Choroid plexus epithelial cell (primary cell): ENCODE measurements at regions not wholly inside any gene's neighbourhood (a gene's known extent, or its start where the extent isn't known, plus 50 kb on each side); places are given as distances from the start of the nearest gene placed in this dataset.

Source experiments
- DNase-seq: peaks from one replicate; pipeline ENCODE4 v3.0.0-alpha.2; 2010; ENCODE audit warnings: low read depth
- H3K4me3 ChIP-seq: 2 replicates; pipeline ENCODE4 v1.5.1; 2011; ENCODE audit warnings: low read depth, mild to moderate bottlenecking, control low read depth, low read length, moderate library complexity
- TF ChIP-seq, protein P1 (sequence below): conservative IDR thresholded peaks from 2 replicates; pipeline ENCODE4 v1.5.1; 2011; ENCODE audit warnings: low read depth, mild to moderate bottlenecking, control low read depth, inconsistent platforms, low read length, moderate library complexity

DNA sequence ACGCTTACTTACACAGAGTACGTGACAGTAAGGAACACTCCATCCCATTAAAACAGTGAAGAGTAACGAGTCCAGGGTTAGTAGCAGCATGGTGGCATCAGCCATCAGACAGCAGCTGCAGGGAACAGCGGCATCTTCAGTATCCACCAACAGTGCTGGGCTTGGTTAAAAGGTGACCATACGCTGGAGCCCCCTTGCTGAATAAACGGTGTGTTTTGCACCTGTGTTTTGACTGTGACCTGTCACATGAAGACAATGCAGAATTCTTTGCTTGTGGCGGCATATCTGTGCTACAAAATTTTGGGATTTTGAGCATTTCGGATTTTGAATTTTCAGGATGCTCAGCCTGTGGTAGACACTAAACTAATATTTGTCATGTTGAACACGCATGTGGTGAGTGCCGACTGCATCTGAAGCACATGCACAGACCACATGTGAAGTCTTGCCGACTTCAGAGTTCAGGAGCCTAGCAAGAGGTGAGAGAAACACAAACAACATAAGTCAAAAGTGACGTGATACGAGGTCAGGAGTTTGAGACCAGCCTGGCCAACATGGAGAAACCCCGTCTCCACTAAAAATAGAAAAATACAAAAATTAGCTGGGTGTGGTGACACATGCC lies 69.3 kb upstream of the FRMD1 start:
- TF ChIP-seq, protein P1, sequence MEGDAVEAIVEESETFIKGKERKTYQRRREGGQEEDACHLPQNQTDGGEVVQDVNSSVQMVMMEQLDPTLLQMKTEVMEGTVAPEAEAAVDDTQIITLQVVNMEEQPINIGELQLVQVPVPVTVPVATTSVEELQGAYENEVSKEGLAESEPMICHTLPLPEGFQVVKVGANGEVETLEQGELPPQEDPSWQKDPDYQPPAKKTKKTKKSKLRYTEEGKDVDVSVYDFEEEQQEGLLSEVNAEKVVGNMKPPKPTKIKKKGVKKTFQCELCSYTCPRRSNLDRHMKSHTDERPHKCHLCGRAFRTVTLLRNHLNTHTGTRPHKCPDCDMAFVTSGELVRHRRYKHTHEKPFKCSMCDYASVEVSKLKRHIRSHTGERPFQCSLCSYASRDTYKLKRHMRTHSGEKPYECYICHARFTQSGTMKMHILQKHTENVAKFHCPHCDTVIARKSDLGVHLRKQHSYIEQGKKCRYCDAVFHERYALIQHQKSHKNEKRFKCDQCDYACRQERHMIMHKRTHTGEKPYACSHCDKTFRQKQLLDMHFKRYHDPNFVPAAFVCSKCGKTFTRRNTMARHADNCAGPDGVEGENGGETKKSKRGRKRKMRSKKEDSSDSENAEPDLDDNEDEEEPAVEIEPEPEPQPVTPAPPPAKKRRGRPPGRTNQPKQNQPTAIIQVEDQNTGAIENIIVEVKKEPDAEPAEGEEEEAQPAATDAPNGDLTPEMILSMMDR, result no peak
- no peak for DNase-seq
- no peak overlapping the region for H3K4me3 ChIP-seq

GRCh38 chr6:168147205-168147738 lies 68.3 kb upstream of the FRMD1 start:
- no peak for DNase-seq
- no peak overlapping the region for H3K4me3 ChIP-seq
- TF ChIP-seq, protein P1, result no peak

DNA sequence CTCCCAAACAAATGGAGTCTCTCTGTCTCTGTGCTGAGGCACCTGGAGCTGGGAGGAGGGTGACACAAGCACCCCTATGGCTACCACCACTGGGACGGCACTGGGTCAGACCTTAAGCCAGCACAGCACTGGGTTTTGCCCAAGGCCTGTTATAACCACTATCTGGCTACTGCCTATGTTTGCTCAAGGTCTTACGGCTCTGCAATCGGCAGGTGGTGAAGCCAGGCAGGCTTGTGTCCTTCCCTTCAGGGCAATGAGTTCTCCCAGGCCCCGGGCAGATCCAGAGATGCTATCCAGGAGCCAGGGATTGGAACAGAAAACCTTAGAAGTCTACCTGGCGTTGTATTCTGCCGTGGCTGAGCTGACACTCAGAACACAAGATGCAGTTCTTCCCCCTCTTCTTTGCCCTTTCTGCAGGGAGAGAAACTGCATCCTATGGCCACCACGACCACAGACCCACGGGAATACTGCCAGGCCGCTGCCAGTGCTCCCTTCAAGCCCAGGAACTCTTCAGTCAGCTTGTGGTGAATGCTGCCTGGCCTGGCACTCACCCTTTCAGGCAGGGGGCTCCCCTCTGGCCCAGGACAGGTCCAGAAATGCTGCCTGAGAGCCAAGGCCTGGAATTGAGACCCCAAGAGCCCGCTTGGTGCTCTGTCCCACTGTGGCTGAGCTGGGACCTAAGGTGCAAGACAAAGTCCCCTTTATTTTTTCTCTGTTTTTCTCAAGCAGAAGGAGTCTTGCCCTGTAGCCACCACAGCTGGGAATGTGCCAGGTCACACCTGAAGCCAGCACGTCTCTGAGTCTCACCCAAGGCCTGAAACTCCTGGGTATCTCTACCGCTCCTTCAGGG lies 67.0 kb upstream of the FRMD1 start:
- no peak for DNase-seq
- no peak overlapping the region for H3K4me3 ChIP-seq
- TF ChIP-seq, protein P1, result no peak

GRCh38 chr6:168139121-168139520 lies 60.1 kb upstream of the FRMD1 start:
- no peak for DNase-seq
- TF ChIP-seq, protein P1, result no peak
- no peak overlapping the region for H3K4me3 ChIP-seq

DNA sequence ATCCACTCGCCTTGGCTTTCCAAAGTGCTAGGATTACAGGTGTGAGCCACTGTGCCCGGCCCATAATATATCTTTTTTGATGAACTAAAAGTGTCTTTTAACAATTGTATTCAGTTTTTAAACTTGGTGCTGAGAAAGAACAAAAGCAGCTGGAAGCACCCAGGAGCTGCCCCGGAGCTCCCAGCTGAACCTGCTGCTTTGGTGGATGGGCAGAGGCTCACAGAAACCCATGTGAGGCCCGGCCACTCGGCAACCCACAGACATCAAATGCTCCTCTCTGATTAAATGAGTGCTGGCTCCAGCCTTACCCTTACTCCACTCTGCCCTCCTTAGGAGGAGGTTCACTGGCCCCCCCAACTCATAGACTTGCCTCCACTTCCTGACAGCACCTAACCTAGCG lies 59.4 kb upstream of the FRMD1 start:
- DNase-seq, result no peak
- H3K4me3 ChIP-seq, result no peak overlapping the region
- TF ChIP-seq, protein P1, result no peak

DNA sequence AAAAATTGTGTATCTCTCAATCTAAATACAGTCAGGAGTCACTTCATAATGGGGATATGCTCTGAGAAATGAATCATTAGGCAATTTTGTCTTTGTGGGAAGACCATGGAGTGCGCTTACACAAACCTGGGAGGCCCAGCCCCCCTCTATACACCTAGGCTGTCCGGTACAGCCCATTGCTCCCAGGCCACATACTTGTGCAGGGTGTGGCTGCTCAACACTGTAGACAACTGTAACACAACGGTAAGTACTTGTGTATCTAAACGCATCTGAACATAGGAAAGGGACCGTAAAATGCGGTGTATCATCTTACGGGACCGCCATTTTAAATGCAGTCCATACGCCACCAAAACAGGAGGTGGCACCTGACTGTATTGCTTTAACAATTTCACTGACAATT lies 58.0 kb upstream of the FRMD1 start:
- no peak for DNase-seq
- TF ChIP-seq, protein P1, result no peak
- no peak overlapping the region for H3K4me3 ChIP-seq
